HFFc6 (cell line): ENCODE measurements at regions not wholly inside any gene's neighbourhood (a gene's known extent, or its start where the extent isn't known, plus 50 kb on each side); places are given as distances from the start of the nearest gene placed in this dataset.

ENCODE experiments used
- DNase-seq: peaks from one replicate; pipeline ENCODE4 v3.0.0-alpha.2; 2018
- H3K27ac Mint-ChIP-seq: 2 replicates; pipeline ENCODE4 v1.8.0; 2020; ENCODE audit warnings: mild to moderate bottlenecking, mixed read lengths
- H3K27me3 Mint-ChIP-seq: 2 replicates; pipeline ENCODE4 v1.8.0; 2021; ENCODE audit warnings: mild to moderate bottlenecking, moderate library complexity, mixed read lengths; ENCODE audit not compliant: insufficient read depth
- H3K36me3 Mint-ChIP-seq: 2 replicates; pipeline ENCODE4 v1.8.0; 2021; ENCODE audit warnings: low read depth, mixed read lengths
- H3K4me1 Mint-ChIP-seq: 2 replicates; pipeline ENCODE4 v1.8.0; 2020; ENCODE audit warnings: low read depth, mixed read lengths
- H3K4me3 Mint-ChIP-seq: 2 replicates; pipeline ENCODE4 v1.8.0; 2020; ENCODE audit warnings: mild to moderate bottlenecking, moderate library complexity, mixed read lengths
- H3K9me3 Mint-ChIP-seq: 2 replicates; pipeline ENCODE4 v1.8.0; 2020; ENCODE audit warnings: mild to moderate bottlenecking, mixed read lengths
- CTCF ChIP-seq: fragments of 200-600 bp; sonication (generic); IDR thresholded peaks from 2 replicates; pipeline ENCODE4 v1.5.0; 2021; ENCODE audit warnings: antibody characterized with exemption, mild to moderate bottlenecking

GRCh38 chr13:107185889-107186288 is 618.0 kb upstream of the ARGLU1 start:
- no peak overlapping the region for H3K4me3 Mint-ChIP-seq
- DNase-seq: no peak
- H3K9me3 Mint-ChIP-seq: peaks cover 12% of the 10 kb centered on the region
- H3K36me3 Mint-ChIP-seq: no peaks in the 10 kb centered on the region
- no peak overlapping the region for H3K27ac Mint-ChIP-seq
- TF ChIP-seq CTCF: no peak
- H3K4me1 Mint-ChIP-seq: no peaks in the 10 kb centered on the region
- no peaks in the 10 kb centered on the region for H3K27me3 Mint-ChIP-seq

DNA sequence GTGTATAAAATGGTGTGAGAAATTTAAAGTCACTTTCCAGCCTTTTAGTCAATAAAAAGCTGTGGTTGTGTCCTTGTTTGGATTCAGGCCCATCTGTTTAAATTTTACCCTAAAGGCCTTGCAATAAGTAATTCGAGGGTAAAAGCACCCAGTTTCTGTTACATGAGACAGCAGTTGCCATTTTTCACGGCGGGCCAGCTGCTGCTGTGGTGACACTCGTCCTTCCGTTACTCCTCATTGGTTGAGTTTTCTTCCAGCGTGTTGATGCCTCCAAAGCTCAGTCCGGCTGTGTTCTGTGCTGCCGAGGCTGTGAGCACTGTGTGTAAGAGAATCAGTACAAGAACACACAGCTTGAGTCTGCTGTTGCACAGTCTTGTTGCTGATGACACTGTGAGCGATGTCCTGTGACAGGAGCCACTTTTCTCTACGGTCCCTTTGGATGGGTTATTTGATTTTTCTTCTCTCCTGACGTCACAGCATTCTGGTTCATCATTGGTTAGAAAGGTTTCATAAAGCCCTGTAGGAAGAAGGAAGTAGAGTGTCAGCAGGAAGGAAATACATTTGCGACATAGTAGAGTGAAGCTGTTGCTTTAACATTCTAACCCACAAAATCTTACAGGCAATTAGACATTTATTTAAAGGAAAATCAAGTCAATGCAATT is 602.5 kb upstream of the ARGLU1 start:
- H3K36me3 Mint-ChIP-seq: peaks cover 4% of the 10 kb centered on the region; the same call in 1 of the 2 replicates
- TF ChIP-seq CTCF: no peak
- no peak for DNase-seq
- no peak overlapping the region for H3K27ac Mint-ChIP-seq
- peak overlapping the region; percentile 71; the same call in 1 of the 2 replicates for H3K4me3 Mint-ChIP-seq
- peaks cover 5% of the 10 kb centered on the region; the same call in 1 of the 2 replicates for H3K4me1 Mint-ChIP-seq
- peaks cover 16% of the 10 kb centered on the region; the same call in 1 of the 2 replicates for H3K9me3 Mint-ChIP-seq
- no peaks in the 10 kb centered on the region; the same call in 1 of the 2 replicates for H3K27me3 Mint-ChIP-seq

- no peaks in the 10 kb centered on the region; the same call in 1 of the 2 replicates for H3K27me3 Mint-ChIP-seq
Measured at GRCh38 chr13:107157271-107157670, 589.3 kb upstream of the ARGLU1 start.

GRCh38 chr13:107144432-107144831 is 576.5 kb upstream of the ARGLU1 start:
- TF ChIP-seq CTCF: peak; percentile 48
- no peaks in the 10 kb centered on the region for H3K36me3 Mint-ChIP-seq
- H3K27me3 Mint-ChIP-seq: no peaks in the 10 kb centered on the region
- DNase-seq: no peak
- H3K4me1 Mint-ChIP-seq: no peaks in the 10 kb centered on the region
- peaks cover 6% of the 10 kb centered on the region; the same call in 1 of the 2 replicates for H3K9me3 Mint-ChIP-seq
- H3K4me3 Mint-ChIP-seq: no peak overlapping the region
- H3K27ac Mint-ChIP-seq: no peak overlapping the region

More at GRCh38 chr13:107157271-107157670, 589.3 kb upstream of the ARGLU1 start:
- Mint-ChIP-seq H3K27ac (no peak overlapping the region), H3K9me3 (peaks cover 7% of the 10 kb centered on the region; the same call in 1 of the 2 replicates), H3K36me3 (no peaks in the 10 kb centered on the region), H3K4me1 (no peaks in the 10 kb centered on the region), H3K4me3 (no peak overlapping the region)
- no peak for TF ChIP-seq CTCF
- DNase-seq: no peak

GRCh38 chr13:107141767-107142166 is 573.8 kb upstream of the ARGLU1 start:
- H3K27me3 Mint-ChIP-seq: no peaks in the 10 kb centered on the region
- no peaks in the 10 kb centered on the region for H3K4me1 Mint-ChIP-seq
- H3K9me3 Mint-ChIP-seq: peaks cover 2% of the 10 kb centered on the region; the same call in 1 of the 2 replicates
- no peaks in the 10 kb centered on the region for H3K36me3 Mint-ChIP-seq
- H3K4me3 Mint-ChIP-seq: no peak overlapping the region
- TF ChIP-seq CTCF: no peak
- no peak overlapping the region for H3K27ac Mint-ChIP-seq
- DNase-seq: no peak
